22Rv1 (cell line): ENCODE measurements at regions not wholly inside any gene's neighbourhood (a gene's known extent, or its start where the extent isn't known, plus 50 kb on each side); places are given as distances from the start of the nearest gene placed in this dataset.

Experiments
- CTCF ChIP-seq: fragments of 450-650 bp; IDR thresholded peaks from 2 replicates; pipeline ENCODE4 v1.5.1; 2017; ENCODE audit warnings: mild to moderate bottlenecking
- ZFX ChIP-seq: fragments of 450-650 bp; IDR thresholded peaks from 2 replicates; pipeline ENCODE4 v1.6.1; 2017; ENCODE audit warnings: antibody characterized with exemption, borderline replicate concordance

GRCh38 chr3:88452228-88452627 is 302.5 kb downstream of the C3orf38 start:
- TF ChIP-seq CTCF (no peak), ZFX (no peak)
